B cell (primary cell): ENCODE measurements at regions not wholly inside any gene's neighbourhood (a gene's known extent, or its start where the extent isn't known, plus 50 kb on each side); places are given as distances from the start of the nearest gene placed in this dataset.

Source experiments
- CTCF ChIP-seq: fragments of 200-600 bp; IDR thresholded peaks from one replicate; pipeline ENCODE4 v1.8.0; 2022; ENCODE audit warnings: antibody characterized with exemption, mild to moderate bottlenecking
- EZH2 ChIP-seq: IDR thresholded peaks from 2 replicates; pipeline ENCODE4 v1.6.1; 2012; ENCODE audit warnings: borderline replicate concordance, low read depth, mild to moderate bottlenecking, moderate library complexity, low read length; ENCODE audit not compliant: insufficient read depth, poor library complexity, severe bottlenecking

DNA sequence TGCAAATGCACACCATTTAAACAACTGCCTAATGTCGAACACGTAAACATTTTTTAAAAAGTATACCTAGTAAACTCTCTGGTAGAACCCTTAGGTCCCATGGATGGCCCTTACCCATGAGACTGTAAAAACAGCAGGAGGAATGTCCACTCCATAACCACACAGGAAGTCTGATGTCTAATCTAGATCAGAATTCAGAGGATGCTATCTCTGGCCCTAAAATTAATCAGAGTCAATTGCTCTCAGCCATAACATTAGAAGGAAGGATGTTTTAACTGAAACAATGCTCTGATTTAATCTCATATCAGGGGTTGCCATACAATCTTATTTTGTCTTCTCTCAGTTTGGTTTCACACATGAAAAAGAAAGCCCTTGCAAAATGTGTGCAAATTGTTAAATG is 416.3 kb upstream of the PIK3C3 start:
- no peak for TF ChIP-seq CTCF
- no peak for TF ChIP-seq EZH2
